ENCODE measurements at regions not wholly inside any gene's neighbourhood (a gene's known extent, or its start where the extent isn't known, plus 50 kb on each side); places are given as distances from the start of the nearest gene placed in this dataset.
"Not testable (repeated sequence)": the region's sequence is repeated elsewhere in the genome, so short reads cannot be mapped to it uniquely, and the experiment has no call there.

- no peak overlapping the region for H3K4me3 ChIP-seq (replicated peaks; ENCODE audit: low read depth, low read length)
- DNase-seq (ENCODE audit: low read depth), result no peak
- TF ChIP-seq CTCF (IDR thresholded peaks at IDR 0.05; ENCODE audit: low read length, missing control alignments), result no peak
Observed at GRCh38 chr7:3135626-3136025, 92.0 kb upstream of the CARD11 start.

GRCh38 chr7:3138206-3138605 is 94.5 kb upstream of the CARD11 start:
- H3K4me3 ChIP-seq (replicated peaks; ENCODE audit: low read depth, low read length), result no peak overlapping the region
- no peak for DNase-seq (ENCODE audit: low read depth)
- no peak for TF ChIP-seq CTCF (IDR thresholded peaks at IDR 0.05; ENCODE audit: low read length, missing control alignments)

- no peak for DNase-seq (ENCODE audit: low read depth)
- TF ChIP-seq CTCF (IDR thresholded peaks at IDR 0.05; ENCODE audit: low read length, missing control alignments), result no peak
Observed at GRCh38 chr7:3138997-3139396, 95.3 kb upstream of the CARD11 start.

GRCh38 chr7:3140834-3141233 is 97.2 kb upstream of the CARD11 start:
- DNase-seq (ENCODE audit: low read depth), result no peak
- TF ChIP-seq CTCF (IDR thresholded peaks at IDR 0.05; ENCODE audit: low read length, missing control alignments), result no peak
- no peak overlapping the region for H3K4me3 ChIP-seq (replicated peaks; ENCODE audit: low read depth, low read length)

More at GRCh38 chr7:3138997-3139396, 95.3 kb upstream of the CARD11 start:
- no peak overlapping the region for H3K4me3 ChIP-seq (replicated peaks; ENCODE audit: low read depth, low read length)

GRCh38 chr7:3141326-3141725 is 97.7 kb upstream of the CARD11 start:
- no peak for DNase-seq (ENCODE audit: low read depth)
- TF ChIP-seq CTCF (IDR thresholded peaks at IDR 0.05; ENCODE audit: low read length, missing control alignments), result no peak

GRCh38 chr7:3143869-3144775 is 100.5 kb upstream of the CARD11 start:
- no peak overlapping the region for H3K4me3 ChIP-seq (replicated peaks; ENCODE audit: low read depth, low read length)
- no peak for TF ChIP-seq CTCF (IDR thresholded peaks at IDR 0.05; ENCODE audit: low read length, missing control alignments)
- DNase-seq (ENCODE audit: low read depth), result no peak

More at GRCh38 chr7:3141326-3141725, 97.7 kb upstream of the CARD11 start:
- no peak overlapping the region for H3K4me3 ChIP-seq (replicated peaks; ENCODE audit: low read depth, low read length)

GRCh38 chr7:3144776-3145125 is 101.1 kb upstream of the CARD11 start:
- not testable (repeated sequence) for H3K4me3 ChIP-seq (replicated peaks; ENCODE audit: low read depth, low read length); DNase-seq (ENCODE audit: low read depth)
